GM18507 (cell line): ENCODE measurements at regions not wholly inside any gene's neighbourhood (a gene's known extent, or its start where the extent isn't known, plus 50 kb on each side); places are given as distances from the start of the nearest gene placed in this dataset.
"Not testable (repeated sequence)": the region's sequence is repeated elsewhere in the genome, so short reads cannot be mapped to it uniquely, and the experiment has no call there.

Source experiments
- DNase-seq: peaks from one replicate; pipeline ENCODE4 v3.0.0; 2011; ENCODE audit warnings: low read depth; ENCODE audit not compliant: insufficient read length; ENCODE audit errors: extremely low spot score
- FAIRE-seq: peaks from 2 replicates; lab custom pipeline; 2011; peaks lifted over from hg19 to GRCh38; lab: Jason Lieb, UNC

DNA sequence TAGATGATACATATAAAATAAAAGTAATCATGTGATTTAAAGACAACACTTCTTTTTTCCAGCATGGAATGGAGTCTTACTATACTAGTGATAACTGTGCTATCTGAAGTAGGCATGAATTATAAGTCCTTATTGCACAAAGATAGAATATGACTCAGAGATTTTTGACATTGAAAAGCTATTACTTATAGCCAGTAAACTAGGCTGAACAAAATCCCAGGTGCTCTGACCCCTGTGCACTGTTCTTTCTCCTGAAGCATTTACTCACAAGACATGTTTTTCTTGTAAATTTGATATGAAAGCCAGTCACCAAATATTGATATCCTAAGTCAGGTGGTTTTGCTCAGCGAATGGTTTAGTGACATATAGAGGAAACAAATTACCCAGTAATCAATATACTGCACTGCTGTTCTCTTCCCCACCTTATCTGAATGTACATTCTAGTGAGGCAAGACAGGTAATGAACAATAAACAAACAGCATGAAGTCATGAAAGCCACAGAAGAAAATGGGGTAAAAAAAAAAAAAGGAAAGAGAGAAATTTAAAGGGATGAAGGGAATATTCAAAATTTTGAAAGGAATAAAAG, 1567.0 kb upstream of the SPRY2 start:
- no peak for FAIRE-seq

DNA sequence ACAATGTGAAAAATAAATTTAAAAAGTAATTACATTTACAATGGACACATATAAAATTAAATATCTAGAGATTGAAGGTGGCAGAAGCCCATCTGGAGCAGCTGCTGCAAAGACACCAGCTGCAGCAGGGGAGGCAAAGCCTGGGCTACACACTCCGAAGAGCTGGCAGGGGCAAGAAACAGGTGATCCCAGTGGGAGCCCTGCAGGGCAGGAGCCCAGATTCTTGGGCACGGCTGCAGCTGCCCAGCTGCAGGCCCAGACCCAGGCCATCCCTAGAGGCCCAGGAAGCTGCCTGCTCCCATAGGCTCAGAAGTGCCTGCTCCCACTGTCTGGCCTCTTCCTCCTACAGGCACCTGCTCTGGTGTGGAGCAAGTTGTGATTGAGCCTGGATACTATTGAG, 1547.9 kb upstream of the SPRY2 start:
- no peak for DNase-seq
- FAIRE-seq = no peak

More for the DNA sequence above, 1567.0 kb upstream of the SPRY2 start:
- DNase-seq = no peak

DNA sequence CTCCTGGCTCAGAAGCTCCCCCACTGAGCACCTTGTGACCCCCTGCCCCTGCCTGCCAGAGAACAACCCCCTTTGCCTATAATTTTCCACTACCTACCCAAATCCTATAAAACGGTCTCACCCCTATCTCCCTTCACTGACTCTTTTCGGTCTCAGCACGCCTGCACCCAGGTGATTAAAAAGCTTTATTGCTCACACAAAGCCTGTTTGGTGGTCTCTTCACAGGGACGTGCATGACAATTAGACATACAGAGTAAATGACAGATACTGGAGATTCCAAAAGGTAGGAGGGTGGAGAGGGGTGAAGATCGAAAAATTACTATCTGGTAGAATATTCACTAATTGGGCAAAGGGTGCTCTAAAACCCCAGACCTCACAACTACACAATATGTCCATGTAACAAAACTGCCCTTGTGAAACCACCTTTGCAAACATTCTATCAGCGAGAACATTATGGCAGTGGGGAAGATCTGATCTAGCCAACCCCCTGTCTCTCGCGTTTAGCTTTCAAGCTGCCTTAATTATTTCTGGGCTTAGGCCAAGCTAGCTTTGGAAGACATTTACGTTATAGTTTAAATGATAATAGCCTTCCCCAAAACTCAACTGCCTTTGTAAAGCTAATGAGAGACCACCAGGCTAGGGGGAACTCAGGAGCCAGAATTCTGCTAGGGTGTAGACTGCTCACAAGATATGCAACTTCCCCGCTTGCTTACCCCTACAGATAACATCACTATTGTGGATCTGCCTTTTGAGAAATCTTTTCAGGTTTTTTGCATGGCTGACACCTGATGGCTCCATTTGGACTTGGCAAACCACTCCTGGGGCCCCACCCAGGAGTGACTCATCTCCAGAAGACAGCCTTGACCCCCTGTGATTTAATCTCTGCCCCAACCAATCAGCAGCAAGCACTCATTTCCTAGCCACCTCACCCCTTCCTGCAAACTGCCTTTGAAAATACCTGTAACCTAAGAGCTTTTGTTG, 1534.0 kb upstream of the SPRY2 start:
- FAIRE-seq = no peak
- no peak for DNase-seq

DNA sequence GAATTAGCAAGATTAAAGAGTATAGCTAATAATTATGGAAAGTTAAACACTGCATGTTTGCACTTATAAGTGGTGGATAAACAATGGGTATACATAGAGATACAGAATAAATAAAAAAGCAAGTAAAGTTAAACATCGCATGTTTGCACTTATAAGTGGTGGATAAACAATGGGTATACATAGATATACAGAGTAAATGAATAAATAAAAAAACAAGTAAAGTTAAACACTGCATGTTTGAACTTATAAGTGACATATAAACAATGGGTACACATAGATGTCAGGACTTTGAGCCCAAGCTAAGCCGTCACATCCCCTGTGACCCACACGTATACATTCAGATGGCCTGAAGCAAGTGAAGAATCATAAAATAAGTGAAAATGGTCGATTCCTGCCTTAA, 1533.3 kb upstream of the SPRY2 start:
- DNase-seq (no peak), FAIRE-seq (no peak)

DNA sequence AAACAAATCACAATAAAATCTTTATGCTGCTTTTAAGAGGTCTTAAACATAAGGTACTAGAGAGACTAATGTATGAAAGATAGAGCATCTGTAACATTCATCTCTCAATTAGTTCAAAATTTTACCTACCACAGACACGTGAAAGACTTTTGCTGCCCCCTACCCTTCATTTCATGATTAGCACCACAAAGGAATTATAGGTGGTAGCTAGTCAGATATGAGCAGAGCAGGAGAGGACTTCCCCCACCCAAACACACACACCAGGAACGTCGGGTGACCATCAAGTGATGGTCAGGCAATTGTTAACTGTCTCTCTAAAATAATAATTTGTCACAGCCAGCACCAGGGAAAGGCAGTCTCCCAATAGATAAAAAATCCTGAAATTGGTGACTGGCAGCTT, 1531.7 kb upstream of the SPRY2 start:
- no peak for FAIRE-seq
- no peak for DNase-seq

DNA sequence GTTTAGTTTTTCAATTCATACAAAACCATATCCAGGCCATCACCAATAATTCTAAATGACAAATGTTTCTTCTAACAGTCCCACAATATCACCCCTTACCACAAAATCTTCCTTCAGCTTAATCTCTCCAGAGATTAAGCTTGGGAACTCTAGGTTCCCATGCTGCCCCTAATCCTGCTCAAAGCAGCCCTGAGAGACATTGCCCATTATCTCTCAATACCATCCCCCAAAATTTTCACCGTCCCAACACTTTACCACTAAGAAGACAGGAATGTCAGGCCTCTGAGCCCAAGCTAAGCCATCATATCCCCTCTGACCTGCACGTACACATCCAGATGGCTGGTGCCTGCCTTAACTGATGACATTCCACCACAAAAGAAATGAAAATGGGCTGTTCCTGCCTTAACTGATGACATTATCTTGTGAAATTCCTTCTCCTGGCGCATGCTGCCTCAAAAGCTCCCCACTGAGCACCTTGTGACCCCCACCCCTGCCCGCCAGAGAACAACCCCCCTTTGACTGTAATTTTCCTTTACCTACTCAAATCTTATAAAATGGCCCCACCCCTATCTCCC, 1530.9 kb upstream of the SPRY2 start:
- not testable (repeated sequence) for FAIRE-seq, DNase-seq

DNA sequence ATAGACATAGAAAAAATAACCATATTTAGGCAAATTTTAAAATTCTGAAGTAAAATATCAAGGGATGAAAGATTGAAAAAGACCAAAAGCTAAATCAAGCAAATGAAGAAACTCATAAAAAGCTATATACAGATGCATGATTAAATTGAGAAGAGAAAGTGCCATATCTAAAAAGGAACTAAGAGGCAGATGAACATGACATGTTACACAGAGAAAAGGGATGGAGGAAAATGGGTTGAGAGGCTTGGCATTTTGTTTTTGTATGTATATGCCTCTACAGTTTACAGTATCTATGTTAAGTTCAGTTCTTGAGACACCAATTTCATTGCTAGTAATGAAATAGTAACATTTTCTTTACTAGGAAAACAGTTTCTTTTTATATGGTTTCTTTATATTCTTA, 1507.4 kb upstream of the SPRY2 start:
- DNase-seq = no peak
- no peak for FAIRE-seq

DNA sequence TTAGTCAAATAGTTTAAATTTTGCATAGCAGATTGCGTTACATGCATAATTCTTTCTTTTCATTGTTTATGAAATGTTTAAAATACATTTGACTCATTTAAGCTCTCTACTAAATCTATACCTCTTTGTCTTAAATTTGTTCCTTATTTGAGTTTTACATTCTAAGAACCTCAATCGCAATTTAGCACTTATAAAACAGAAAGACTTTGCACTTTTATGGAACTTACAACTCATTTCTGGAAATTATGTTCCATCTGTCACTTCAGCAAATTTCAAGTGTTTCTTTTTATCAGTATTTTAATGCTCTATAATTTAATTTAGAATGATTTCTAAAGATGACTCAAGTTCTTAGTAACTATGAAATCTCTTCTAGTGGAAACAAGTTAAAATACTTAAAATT, 1505.8 kb upstream of the SPRY2 start:
- no peak for DNase-seq
- FAIRE-seq = no peak

DNA sequence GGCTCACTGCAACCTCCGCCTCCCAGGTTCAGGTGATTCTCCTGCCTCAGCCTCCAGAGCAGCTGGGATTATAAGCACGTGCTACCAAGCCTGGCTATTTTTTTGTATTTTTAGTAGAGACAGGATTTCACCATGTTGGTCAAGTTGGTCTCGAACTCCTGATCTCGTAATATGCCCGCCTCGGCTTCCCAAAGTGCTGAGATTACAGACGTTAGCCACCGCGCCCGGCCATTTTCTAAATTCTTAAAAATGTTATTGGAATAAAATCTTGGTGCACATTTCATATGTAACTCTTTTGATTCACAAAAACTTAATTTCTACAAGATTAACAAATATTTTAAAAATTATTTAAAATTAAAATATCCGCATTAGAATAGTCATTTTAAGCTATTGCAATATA, 1480.3 kb upstream of the SPRY2 start:
- FAIRE-seq = no peak

DNA sequence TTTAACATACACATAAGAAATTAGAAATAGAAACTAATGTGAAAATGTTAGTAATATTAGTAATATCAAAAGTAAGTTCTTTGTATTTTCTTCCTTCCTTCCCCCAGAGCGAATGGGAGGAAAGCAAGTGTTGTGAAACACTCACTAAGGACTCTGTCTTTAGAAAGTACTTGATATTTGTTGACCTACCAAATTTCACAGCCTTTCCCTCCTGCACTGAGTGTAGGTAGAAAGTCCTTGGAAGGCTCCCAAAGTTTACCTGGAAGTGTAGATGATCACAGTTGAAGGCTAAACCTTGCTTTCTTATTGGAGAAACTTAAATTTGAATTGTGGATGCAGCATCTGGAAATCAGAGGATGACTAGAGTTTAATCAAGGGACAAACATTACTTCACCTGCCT, 1459.5 kb upstream of the SPRY2 start:
- no peak for FAIRE-seq

More for the DNA sequence above, 1480.3 kb upstream of the SPRY2 start:
- no peak for DNase-seq

DNA sequence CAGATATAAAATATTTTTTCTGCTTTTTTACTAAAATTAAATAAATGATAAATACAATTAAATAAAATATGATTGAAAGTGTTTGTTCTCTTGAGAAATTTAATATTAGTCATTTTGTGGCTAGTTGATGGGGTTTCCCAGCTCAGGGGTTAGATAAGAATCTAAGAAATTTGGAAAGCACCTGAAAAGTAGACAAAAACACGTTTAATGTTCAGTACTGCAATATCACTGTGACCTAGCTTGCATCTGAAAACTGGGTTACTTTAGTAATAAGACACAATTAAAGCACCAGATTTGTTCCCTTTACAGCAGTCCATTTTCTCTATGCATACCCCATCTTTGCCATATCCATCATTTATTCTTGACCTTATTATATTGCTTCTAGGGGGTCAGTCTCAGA, 1454.8 kb upstream of the SPRY2 start:
- FAIRE-seq (no peak), DNase-seq (no peak)

More for the DNA sequence above, 1459.5 kb upstream of the SPRY2 start:
- no peak for DNase-seq

DNA sequence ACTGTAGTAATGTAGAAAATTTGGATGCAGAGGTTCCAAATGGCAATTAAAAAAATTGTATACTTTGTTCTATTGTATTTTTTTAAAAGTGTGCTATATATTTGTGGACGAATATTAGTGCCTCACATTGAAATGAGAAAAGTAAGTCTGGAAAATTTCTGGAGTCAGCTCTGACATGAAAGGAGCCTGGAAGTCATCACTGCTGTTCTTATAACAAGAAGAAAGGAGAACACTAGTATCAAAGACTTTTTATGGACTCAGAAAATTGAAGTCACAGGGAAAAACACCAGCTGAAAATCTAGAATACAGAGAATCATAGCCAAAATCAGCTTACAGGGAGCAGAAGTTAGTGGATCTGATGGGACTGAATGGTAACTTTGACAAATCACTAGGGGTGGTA, 1450.7 kb upstream of the SPRY2 start:
- FAIRE-seq = no peak
- no peak for DNase-seq

DNA sequence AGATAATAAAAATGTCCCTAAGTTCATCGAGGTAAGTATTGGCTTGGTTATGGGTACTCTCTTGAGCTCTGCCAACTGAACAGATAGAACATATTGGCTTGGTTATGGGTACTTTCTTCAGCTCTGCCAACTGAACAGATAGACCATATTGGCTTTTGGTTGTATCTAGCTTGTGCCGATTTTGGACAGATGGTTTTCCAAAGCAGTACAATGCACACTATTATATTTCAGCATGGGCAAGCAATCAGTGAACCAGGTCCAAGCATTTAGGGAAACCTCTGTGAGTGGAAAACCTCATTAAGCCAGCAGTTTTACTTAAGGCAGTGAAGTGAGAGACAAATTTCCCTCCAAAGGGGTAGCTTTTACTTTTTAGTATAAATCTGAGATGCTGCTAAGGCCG, 1440.5 kb upstream of the SPRY2 start:
- no peak for DNase-seq
- no peak for FAIRE-seq

DNA sequence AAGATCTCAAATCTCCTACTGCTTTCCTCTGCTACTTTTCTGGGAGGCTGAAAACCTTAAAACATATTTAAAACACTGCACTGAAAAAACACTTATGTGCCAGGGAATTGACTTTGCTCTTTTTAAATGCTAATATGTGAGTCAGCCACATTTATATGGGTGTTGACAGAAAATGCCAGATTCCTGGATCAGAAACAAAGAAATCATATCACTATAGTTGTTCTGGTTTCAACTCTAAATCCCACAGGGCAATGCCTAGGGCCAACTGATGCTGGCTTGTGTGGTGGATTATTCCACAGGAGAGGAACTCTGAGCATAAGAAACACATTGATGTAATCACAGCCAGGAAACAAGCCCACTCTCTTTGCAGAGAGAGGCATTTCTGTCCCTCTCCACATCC, 1439.0 kb upstream of the SPRY2 start:
- no peak for DNase-seq
- no peak for FAIRE-seq

DNA sequence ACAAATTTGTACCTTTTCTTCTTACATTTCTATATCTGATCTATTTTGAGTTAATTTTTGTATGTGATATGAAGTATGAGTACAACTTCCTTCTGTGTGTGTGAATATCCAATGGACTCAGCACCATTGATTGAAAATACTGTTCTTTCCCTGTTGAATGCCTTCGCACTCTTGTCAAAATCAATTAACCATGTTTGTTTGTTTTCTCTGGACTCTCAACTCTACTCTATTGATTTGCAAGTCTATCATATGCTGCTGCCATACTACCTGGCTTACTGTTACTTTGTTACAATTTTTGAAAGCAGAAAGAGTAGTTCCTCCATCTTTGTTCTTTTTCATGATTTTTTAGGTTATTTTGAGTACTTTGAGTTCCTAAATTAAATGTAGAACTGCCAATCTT, 1437.4 kb upstream of the SPRY2 start:
- DNase-seq (no peak), FAIRE-seq (no peak)

DNA sequence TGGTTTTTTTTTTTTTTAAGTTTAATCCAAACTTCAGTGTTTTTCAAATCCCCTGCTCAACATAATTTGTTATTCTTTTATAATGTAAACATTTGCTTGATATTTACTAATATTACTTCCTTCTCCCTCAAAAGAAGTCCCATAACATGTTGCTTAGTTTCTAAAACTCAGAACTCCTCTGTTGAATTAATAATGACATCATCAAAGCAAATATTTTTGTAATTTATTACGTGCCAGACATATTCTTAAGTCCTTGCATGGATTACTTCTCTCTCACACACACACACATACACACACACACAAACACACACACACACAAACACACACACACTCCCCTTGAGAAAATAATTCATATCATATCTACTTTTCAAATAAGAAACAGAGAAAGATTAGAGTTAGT, 1432.3 kb upstream of the SPRY2 start:
- FAIRE-seq (no peak), DNase-seq (no peak)

DNA sequence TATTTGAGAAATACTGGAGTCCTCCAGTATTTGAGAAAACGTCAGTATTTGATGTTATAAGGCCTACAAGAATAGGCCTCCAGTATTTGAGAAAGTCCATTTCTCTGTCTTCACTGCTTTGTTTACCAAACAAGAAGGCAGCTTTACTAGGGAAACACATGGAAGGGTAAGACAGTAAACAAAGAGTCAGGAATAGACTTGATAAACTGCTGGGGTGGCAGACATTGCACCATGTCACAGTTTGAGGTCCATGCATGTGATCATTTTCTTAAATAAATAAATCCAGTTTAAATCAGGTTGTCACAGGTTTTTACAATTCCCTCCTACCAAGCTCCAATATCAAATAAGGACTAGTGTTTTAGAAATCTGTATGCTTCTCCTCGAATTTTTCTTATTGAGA, 1431.0 kb upstream of the SPRY2 start:
- FAIRE-seq (no peak), DNase-seq (no peak)

DNA sequence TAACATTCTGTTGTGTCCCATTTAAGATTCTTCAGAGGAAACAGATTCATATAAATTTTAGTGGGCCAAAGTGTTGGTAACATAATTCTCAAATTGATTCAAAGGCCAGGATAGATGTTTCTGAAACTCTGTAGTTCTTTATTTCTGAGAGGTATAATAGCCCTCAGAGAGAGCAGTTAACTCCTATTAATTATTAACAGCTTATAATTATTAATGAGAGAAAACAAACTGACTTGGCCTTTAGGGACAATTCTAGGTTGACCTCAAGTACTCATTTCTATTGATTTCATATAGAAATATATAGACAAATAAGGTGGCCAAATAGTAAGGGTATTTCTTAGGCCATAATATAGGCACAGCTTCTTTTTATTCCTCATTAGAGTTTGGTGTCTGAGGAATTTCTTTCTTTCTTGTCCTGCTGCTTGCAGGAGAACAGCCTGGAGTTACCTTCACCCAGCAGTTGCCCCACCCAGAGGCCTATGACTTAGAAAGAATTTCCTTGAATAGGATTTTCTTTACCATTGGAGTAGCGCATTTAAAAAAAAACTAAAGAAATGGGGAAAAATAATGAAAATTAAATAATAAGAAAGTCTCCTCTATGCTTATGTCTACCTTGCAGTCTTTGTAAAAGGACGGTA, 1430.1 kb upstream of the SPRY2 start:
- FAIRE-seq (no peak), DNase-seq (no peak)

DNA sequence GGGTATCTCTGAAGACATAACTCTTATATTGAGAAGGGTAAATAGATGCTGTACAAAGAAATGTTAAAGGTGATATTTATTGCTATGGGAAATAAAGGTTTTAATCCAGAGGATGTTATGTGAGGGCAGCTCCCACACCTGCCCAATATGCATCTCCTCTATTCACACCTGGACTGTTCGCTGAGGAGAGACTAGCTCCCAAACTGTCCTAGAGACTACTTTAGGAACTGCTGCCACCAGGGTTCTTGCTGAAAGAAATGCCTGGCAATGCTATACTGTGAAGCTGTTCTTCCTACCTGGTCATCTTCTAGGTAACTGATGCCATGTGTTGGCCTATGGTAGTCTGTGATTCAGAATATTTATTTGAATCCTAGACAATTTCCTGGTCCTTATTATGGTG, 1421.5 kb upstream of the SPRY2 start:
- no peak for FAIRE-seq
- no peak for DNase-seq

DNA sequence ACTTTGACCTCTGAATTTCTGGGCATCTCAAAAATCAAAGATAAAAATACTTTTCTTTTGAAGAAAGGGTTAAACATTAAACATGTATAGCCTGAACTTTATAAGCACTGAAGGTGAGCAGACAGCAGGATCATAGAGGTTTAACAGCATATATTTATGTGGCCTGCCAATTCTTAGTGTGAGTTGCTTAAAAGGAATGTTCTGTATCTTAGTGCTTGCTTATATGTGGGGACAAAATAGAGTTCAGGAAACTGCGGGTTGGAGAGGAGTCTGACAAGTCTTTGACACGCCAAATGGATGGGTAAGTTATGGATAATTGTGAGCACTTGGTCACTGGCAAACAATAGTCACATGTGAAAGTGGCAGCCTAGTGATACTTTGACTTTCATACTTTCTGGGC, 1419.4 kb upstream of the SPRY2 start:
- DNase-seq = no peak
- no peak for FAIRE-seq
